GM21619 (cell line): ENCODE measurements at regions not wholly inside any gene's neighbourhood (a gene's known extent, or its start where the extent isn't known, plus 50 kb on each side); places are given as distances from the start of the nearest gene placed in this dataset.

Experiments
- ATAC-seq: cut with Tn5 transposase; IDR thresholded peaks from one replicate; pipeline ENCODE4 v1.9.1; 2021; ENCODE audit not compliant: unreplicated experiment

DNA sequence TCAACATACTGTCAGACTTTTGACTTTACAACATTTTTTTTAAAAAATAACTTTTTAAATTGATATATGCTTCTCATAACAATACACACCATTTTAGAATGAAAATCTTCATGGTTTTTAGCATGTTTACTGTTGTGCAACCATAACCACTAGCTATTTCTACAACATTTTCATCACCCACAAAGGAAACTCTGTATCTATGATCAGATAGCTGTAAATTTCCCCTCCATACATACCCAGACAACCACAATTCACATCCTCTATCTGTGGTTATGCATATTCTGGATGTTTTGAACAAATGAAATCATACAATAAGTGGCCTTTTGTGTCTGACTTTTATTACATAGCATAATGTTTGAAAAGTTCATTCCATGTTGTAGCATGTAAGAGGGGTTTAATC, 1666.0 kb downstream of the EFNB2 start:
- no peak for ATAC-seq

DNA sequence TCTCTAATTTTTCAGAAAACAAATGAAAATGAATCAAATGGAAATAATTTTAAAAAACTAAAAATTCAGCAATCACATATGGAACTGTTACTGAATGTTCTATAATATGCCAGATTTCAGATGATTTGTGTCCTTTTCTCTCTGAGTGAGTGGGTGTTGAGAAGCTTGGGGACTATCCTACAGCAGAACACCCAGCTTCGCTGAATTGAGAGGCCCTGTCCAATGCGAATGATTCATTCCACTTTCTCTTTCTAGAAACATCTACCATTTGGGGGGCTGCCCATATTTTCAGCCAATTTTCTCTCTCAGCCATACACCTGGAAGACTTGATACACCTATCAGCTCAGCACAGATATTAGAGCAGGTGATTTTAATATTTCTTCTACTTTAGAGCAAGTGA, 1666.7 kb downstream of the EFNB2 start:
- no peak for ATAC-seq

DNA sequence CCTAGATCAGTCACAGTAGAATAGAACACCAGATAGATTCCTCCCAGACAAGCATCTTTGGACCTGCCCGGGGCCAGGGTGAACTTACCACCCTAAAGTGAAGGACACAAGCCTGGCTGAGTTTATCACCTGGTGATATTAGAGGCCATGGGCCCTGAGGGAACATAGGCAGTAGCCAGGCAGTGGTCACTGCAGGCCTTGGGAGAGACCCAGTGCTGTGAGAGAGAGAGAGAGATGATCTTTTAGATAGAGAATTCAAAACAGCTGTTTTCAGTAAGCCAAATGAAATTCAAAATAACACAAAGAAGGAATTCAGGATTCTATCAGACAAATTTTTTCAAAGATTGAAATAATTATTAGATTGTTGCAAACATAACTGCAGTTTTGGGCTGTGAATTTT, 1679.9 kb downstream of the EFNB2 start:
- ATAC-seq, result no peak

DNA sequence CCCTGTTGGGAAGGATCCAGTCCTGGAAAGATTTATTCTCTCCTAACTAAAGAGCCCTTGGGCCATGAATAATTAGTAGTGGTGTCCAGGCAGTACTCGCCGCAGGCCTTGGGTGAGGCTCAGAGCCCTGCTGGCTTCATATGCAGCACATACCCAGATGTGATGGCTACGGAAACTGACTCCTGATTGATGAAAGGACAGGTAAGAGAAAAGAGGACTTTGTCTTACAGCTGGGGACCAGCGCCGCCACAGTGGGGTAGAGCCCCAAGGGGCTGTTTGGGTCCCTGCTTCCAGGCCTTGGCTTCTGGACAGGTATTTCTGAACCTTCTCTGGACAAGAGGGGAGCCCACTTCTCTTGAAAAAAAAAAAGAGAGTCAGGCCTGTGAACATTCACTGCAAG, 1680.8 kb downstream of the EFNB2 start:
- no peak for ATAC-seq

DNA sequence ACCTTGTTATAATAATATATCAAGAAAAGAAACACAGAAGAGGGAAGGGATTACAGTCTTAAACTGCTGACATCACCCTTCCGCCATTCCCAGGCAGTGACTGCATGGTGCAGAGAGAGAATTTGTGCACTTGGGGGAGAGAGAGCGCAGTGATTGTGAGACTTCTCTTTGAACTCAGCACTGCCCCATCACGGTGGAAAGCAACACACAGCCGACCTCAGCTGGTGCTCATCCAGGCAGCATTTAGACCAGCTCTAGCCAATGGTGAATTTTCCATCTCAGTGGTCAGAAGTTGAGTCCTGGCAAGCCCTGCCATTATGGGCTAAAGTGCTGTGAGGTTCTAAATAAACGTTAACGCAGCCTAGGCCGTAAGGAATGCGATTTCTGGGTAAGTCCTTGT, 1681.5 kb downstream of the EFNB2 start:
- no peak for ATAC-seq

DNA sequence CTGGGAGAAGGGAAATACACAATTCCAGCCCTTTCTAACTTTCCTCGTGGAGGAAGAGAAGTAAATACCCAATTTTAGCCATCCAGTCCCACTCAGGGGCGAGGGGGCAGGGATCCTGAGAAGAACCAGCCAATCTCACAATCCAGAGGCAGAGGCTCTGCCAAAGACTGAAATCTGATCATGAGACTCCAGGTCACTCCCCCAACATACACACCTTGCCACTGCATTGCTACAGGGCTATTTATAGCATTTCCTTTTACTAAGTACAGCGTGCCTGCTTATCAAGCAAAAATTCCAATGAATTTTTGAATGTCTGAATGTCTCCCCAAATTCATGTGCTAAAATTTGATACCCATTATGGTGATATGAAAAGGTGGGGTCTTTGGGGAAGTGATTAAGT, 1687.5 kb downstream of the EFNB2 start:
- ATAC-seq, result no peak

DNA sequence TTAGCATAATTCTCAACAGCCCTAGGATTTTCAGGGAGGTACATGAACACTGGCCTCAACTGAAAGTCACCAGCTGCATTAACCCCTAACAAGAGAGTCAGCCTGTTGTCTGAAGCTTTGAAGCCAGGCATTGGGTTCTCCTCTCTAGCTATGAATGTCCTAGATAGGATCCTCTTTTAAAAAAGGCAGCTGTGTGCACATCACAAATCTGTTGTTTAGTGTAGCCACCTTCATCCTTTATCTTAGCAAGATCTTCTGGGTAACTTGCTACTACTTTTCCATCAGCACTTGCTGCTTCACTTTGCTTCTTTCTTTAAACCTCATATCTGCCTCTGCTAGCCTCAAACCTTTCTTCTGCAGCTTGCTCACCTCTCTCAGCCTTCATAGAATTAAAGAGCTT, 1692.1 kb downstream of the EFNB2 start:
- no peak for ATAC-seq

DNA sequence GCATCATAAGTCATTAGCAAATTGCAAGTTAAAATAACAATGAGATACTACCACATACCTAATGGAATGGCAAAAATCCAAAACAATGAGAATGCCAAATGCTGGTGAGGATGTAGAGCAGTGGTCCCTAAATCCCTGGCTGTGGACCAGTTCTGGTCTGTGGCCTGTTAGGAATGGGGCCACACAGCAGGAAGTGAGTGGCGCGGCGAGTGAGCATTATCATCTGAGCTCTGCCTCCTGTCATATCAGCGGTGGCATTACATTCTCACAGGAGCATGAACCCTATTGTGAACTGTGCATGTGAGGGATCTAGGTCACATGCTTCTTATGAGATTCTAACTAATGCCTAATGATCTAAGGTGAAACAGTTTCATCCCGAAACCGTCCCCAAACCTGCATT, 1694.4 kb downstream of the EFNB2 start:
- ATAC-seq, result no peak

DNA sequence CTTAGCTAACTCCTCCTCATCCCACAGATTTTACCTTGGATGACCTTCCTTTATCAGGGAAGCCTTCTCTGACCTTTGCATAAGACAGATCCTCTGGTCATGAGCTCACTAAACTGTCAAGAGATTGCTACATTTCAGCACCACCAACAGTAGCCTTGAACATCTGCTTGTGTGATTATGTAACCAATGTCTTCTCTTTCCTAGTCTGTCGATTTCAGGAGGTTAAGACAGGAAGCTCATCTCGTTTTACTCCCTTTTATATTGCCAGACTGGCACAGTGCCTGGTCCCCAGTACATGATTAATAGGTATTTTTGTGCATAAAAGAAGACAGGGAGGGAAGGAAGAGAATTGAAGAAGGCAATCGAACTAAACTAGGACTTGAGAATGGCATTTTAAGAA, 1697.7 kb downstream of the EFNB2 start:
- no peak for ATAC-seq

DNA sequence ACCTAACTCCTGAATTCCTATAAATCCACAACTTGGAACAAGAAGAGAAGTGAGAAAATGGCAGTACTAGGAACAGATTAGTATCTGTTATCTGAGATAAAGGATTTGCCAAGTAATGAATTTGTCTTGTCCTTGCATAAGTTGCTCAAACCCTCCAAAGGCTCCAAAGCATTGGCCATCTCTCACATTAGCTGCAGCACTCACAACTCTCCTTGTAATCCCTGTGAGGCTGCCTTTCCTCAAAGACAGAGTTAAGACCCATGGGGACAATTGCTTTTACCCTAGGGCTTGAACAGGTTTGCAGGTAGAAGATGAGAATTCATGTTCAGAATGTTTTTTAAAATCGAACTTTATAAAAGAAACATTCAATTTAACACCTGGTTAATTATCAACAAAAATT, 1702.2 kb downstream of the EFNB2 start:
- no peak for ATAC-seq

DNA sequence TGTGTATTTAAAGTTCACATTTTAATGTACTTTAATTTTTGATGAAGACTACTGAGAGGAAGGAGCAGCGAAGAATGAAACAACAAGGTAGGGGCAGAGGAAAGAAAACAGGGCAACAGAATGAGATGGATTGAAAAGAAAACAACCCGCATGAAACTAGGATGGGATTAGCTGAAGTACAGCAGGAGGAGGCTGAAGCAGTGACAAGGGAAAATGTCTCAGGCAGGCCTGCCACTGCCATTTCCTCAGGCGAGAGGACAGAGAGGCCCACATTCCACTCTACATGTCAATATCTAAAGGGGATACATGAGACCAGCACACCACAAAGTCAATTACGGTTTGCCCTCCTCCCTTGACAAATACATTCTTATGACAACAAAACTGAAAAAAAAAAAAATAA, 1703.2 kb downstream of the EFNB2 start:
- no peak for ATAC-seq

DNA sequence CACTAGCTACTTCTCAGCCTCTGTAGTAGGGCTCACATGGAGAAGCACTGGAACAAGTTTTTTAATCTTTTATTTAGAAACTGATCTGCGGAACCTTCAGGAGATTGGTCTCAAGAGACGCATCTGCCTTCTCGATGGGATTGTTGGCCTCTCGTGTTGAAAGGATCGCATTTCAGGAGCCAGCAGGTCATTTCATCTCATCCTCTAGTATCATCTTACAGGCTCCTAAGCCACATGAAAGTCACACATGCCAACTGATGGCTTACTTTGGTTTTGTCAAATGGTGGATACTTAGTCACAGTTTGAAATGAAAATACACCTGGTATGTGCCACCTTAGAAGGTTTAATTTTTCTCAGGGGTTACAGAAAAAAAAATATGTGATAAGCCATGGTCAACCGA, 1703.6 kb downstream of the EFNB2 start:
- ATAC-seq, result no peak

DNA sequence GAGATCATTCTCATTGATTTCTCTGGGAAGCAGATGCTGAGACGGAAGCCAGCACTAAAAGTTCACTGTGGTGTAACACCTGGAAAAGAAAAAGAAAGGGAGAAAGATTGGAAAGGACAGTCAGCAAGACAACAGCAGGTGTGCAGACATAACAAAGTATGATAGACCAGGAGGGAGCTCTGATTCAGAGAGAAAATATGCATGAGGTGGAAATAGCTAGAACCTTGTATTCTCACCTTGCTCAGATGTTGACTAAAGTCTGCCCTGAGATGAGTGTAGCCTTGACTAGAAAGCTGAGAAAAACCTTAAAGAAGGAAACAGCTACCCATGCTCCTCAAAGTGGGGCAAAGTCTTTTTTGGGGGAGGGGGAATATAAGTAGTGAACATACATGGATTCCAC, 1711.8 kb downstream of the EFNB2 start:
- no peak for ATAC-seq

DNA sequence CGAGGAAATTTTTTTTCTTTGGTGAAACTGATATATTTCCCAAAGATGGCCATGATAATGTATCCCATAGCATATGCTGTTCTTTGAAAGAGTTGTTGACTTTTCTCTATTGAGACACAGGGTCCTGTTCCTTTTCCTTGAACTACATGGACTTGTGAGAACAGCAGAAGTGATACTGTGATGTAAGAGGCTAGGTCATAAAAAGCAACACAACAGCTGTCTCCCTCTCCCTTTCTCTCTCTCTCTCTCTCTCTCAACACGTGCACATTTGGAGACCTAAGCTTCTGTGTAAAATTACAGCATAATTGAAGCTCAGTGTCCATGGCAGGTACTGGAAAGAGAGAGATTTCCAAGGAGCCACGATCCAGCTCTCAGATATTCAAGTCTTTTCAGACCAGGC, 1712.4 kb downstream of the EFNB2 start:
- no peak for ATAC-seq

DNA sequence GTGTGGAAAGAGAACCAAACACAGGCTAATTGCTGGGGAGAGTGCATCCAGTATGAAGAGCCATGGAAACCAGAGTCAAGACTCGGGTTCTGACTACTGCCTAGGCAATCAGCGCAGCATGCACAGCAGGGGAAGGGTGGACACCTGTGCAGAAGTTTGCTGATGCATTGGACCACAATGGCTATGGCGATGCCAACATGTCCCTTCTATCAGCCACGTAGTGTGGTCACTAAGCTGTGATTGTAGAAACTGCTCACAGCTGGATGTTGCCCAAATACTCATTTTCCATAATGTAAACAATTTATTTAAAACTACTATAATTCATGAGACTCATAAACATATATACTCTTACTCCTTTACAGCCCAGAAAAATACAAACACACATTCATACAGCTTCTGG, 1718.2 kb downstream of the EFNB2 start:
- no peak for ATAC-seq

DNA sequence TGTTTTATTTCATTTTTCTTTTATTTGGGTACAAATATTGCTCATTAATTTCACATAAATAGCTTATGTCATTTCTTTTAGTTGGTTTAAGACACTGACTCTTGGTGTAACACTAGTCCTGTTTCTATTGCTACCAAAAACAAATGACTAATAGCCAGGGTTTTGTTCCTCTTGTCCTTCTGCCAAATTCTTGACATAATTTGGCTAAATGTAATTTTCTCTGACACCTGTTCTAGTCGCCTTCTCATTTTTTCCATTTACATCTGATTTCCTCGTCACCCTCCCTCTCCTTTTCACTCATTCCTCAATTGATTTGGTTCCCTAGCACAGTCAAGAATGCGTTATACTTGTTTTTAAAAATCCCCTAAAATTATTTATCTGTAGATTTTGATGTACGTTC, 1718.7 kb downstream of the EFNB2 start:
- ATAC-seq, result no peak

DNA sequence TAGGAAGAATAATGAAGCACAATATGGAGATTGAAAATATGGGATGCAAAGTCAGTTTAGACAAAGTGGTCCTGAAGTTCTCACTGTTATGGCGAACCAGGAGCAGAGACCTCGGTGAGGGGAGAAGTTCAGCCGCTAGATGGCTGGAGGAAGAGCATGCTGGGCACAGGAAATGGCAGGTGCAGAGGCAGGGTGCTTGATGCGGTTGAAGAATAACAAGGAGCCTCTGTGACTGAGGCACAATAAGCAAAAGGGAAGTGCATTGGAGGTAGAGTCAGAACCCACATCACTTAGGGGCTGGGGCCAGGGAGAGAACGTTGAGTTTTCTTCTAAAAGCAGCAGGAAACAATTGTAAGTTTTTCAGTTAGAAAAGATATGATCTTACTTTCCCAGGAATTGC, 1725.2 kb downstream of the EFNB2 start:
- ATAC-seq, result no peak

DNA sequence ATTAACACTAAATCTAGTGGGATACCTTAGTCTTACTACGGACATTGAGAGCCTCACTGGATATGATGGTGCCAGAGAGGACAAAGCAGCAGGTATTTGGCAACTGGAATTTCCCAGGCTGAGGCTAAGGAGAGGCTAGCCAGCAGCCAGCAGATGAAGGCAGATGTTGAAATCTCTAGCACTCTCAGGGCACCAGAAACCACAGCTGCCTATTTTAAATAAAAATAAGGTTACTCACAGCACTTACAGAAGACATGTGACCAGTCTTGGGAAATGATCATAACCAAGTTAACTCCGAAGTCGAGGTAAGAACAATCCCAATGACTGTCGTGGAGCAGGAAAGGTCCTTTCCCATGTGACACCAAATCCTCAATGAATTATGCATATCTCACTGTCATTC, 1726.0 kb downstream of the EFNB2 start:
- no peak for ATAC-seq

DNA sequence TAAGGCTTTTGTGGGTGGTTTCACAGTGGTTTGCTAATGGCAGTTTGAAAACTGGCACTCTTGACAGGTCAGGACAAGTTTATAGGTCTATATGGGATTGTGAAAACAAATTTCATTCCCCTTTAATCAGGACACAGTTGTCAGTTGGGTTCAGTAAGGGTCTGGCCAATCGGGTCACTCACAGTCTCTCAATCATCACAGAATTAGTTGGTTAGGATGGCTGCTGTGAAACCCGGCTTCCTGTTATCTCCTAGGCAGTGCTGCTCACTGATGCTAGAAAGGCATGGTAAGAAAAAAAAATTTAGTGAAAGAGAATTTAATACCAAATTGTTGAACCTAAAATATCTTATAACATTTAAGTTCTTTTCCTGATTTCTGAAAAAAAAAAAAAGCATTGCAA, 1730.1 kb downstream of the EFNB2 start:
- ATAC-seq, result no peak

DNA sequence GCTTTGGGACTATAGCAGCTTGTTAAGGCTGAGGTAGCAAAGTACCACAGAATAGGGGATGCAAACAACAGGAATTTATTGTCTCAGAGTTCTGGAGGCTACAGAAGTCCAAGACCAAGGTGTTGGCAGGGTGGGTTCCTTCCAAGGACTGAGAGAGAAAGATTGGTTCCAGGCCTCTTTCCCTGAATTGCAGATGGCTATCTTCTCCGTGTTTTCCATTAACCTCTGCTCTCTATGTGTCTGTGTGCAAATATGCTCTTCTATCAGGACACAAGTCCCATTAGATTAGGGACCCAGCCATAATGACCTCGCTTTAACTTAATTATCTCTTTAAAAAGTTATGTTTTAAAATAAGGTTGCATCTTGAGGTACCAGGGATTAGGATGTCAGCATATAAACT, 1732.9 kb upstream of the SLC10A2 start:
- no peak for ATAC-seq

DNA sequence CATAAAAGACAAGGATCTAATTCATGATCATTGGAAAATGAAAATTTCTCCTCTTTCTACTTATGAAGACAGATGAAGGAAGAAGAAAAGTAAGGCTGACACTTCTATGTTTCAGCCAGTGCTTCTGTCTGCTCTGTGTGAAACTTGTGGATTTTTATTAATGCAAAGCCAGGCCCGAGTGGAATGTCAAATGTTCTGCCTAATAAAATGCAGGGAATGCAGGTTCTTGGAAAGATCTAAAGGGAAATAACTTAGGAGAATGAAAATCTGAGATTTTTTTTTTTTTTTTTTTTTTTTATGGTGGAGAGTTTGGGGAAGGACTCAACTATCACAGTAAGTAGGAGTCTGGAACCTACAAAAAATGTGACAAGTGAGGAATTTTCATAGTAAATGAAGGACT, 1732.3 kb upstream of the SLC10A2 start:
- ATAC-seq, result no peak

DNA sequence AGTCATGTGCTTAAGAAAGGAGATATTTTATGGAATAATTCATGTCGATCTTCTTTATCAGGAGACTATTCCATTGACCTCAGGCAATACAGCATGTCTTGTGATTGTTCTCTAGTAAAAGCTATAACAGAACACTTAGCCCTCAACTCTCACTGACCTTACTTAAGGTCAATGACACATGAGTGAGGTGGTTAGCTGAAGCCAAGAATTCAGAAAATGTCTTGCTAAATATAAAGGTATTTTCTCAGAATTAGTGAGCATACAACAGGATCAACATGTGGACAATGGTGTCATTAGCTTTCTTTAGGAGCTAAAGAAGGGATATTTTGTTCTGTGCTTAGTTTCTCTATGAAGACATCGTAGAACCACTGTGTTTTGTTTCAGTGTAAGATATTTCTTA, 1730.4 kb upstream of the SLC10A2 start:
- ATAC-seq, result no peak

DNA sequence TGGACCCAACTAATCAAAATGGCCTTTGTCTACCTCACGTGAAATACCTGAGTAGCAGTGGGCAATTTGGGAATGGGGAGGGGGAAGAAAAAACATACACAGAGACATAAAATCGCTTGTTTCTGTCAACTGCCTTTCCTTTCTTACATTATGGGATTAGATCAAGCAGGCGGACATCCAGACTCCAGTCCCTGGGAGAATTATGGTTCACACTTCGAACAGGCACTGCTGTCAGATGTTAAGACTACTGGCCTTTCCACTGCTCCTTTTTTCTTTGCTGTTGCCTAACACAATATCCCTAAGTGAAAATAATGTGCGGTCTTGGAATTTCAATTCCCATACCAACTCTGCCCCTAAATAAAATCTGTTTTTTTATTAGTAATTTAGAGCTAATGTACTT, 1719.7 kb upstream of the SLC10A2 start:
- no peak for ATAC-seq

DNA sequence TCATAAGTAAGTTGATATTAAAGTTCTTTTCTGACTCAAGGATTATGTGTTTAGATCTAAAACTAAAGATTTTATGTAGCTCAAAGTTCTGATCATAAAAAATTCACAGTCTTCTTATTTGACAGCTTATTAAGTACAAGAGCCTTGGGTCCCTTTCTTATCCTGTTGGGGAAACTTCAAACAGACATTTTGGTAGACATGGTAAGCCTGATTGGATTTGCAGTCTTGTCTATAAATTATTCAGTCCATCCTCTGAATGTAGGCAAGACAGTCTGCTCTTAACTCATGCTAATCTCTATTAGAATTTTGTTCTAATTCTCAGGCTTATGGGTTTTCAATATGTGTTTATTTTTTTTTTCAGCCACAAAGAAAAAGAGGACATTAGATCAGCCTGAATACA, 1718.7 kb upstream of the SLC10A2 start:
- no peak for ATAC-seq
